H1 (cell line): ENCODE measurements at regions not wholly inside any gene's neighbourhood (a gene's known extent, or its start where the extent isn't known, plus 50 kb on each side); places are given as distances from the start of the nearest gene placed in this dataset.

Experiments
- CTCF ChIA-PET: fragments of 300-600 bp; sonication (Branson Sonifier 250); formaldehyde crosslinking; loops from one replicate; lab custom pipeline; 2021; ENCODE audit not compliant: partially characterized antibody; lab: Charles Lee
- POLR2A ChIA-PET: fragments of 300-600 bp; sonication (Branson Sonifier 250); formaldehyde crosslinking; loops from one replicate; lab custom pipeline; 2021; ENCODE audit warnings: inconsistent platforms; ENCODE audit not compliant: partially characterized antibody; lab: Charles Lee
- DNase-seq, 2 experiments: peaks; one replicate each; pipeline versions ENCODE4 v3.0.0 to v3.0.0-alpha.2; 2010 to 2022; ENCODE audit warnings: low spot score in 2 of 2, low read depth in 1 of 2, mixed read lengths in 1 of 2
- FAIRE-seq: peaks from 2 replicates; lab custom pipeline; 2011; peaks lifted over from hg19 to GRCh38; lab: Jason Lieb, UNC
- H2AFZ ChIP-seq: 2 replicates; pipeline ENCODE4 v1.8.1; 2012; ENCODE audit warnings: low read length, inconsistent platforms
- H2AK5ac ChIP-seq: 2 replicates; pipeline ENCODE4 v1.6.1; 2013; ENCODE audit warnings: low read depth, low read length
- H2BK120ac ChIP-seq: replicated peaks from 2 replicates; pipeline ENCODE3; 2013; ENCODE audit warnings: low read depth, low read length, inconsistent platforms
- H2BK12ac ChIP-seq: 2 replicates; pipeline ENCODE4 v1.6.1; 2013; ENCODE audit warnings: low read depth, low read length
- H2BK15ac ChIP-seq: 2 replicates; pipeline ENCODE4 v1.6.1; 2013; ENCODE audit warnings: low read length
- H2BK20ac ChIP-seq: 2 replicates; pipeline ENCODE4 v1.6.1; 2013; ENCODE audit warnings: low read length
- H2BK5ac ChIP-seq: 2 replicates; pipeline ENCODE4 v1.6.1; 2013; ENCODE audit warnings: low read depth, low read length
- H3K14ac ChIP-seq: 2 replicates; pipeline ENCODE4 v1.6.1; 2013; ENCODE audit warnings: inconsistent platforms; ENCODE audit not compliant: insufficient read length
- H3K18ac ChIP-seq: 2 replicates; pipeline ENCODE4 v1.6.1; 2013; ENCODE audit warnings: low read length; ENCODE audit errors: extremely low read depth
- H3K23ac ChIP-seq: 2 replicates; pipeline ENCODE4 v1.6.1; 2013; ENCODE audit warnings: inconsistent platforms; ENCODE audit not compliant: insufficient read length
- H3K23me2 ChIP-seq: 2 replicates; pipeline ENCODE4 v1.6.1; 2013; ENCODE audit warnings: low read depth, low read length
- H3K27ac ChIP-seq: 2 replicates; pipeline ENCODE4 v1.6.1; 2011; ENCODE audit warnings: low read depth, low read length, inconsistent platforms
- H3K27me3 ChIP-seq, 4 experiments: replicated peaks in 1 of 4; 1 replicate in 1 of 4; 2 replicates in 3 of 4; pipeline versions ENCODE4 v1.6.1 to v1.8.1; 2011 to 2013; ENCODE audit warnings: low read length in 3 of 4, mild to moderate bottlenecking in 3 of 4, inconsistent platforms in 2 of 4, mixed read lengths in 2 of 4, moderate library complexity in 1 of 4; ENCODE audit not compliant: control insufficient read depth in 3 of 4, insufficient read depth in 3 of 4; ENCODE audit errors: extremely low read depth in 1 of 4
- H3K36me3 ChIP-seq, 4 experiments: 2 replicates each; pipeline versions ENCODE4 v1.6.1 to v1.8.1; 2011 to 2013; ENCODE audit warnings: mild to moderate bottlenecking in 4 of 4, low read length in 3 of 4, moderate library complexity in 2 of 4, control low read depth in 1 of 4, inconsistent platforms in 1 of 4; ENCODE audit not compliant: insufficient read depth in 4 of 4, control insufficient read depth in 2 of 4
- H3K4ac ChIP-seq: replicated peaks from 2 replicates; pipeline ENCODE3; 2013; ENCODE audit warnings: low read length, low read depth, mixed read lengths, inconsistent platforms; ENCODE audit not compliant: insufficient read length
- H3K4me1 ChIP-seq, 4 experiments: replicated peaks in 1 of 4; 1 replicate in 1 of 4; 2 replicates in 3 of 4; pipeline versions ENCODE4 v1.6.1 to v1.8.1; 2011 to 2013; ENCODE audit warnings: low read length in 3 of 4, inconsistent platforms in 2 of 4, mixed read lengths in 1 of 4; ENCODE audit not compliant: insufficient read depth in 4 of 4, control insufficient read depth in 3 of 4
- H3K4me2 ChIP-seq, 2 experiments: 2 replicates each; pipeline versions ENCODE4 v1.6.1 to v1.8.1; 2011 to 2013; ENCODE audit warnings: low read depth in 2 of 2, low read length in 2 of 2, control low read depth in 1 of 2, inconsistent platforms in 1 of 2, mild to moderate bottlenecking in 1 of 2; ENCODE audit not compliant: insufficient read depth in 1 of 2
- H3K4me3 ChIP-seq, 4 experiments: fragments of 200-600, 300-600 bp in 1 of 4; sonication (generic), shearing (Covaris generic), sonication (Bioruptor Twin) in 1 of 4; 2 replicates each; pipeline versions ENCODE4 v1.5.1 to v1.8.1; 2011 to 2016; ENCODE audit warnings: low read length in 4 of 4, low read depth in 3 of 4, control low read depth in 2 of 4, inconsistent platforms in 2 of 4, mild to moderate bottlenecking in 2 of 4, mixed read lengths in 1 of 4, moderate library complexity in 1 of 4; ENCODE audit not compliant: insufficient read depth in 2 of 4; ENCODE audit errors: extremely low read depth in 1 of 4
- H3K56ac ChIP-seq: replicated peaks from 2 replicates; pipeline ENCODE3; 2013; ENCODE audit warnings: low read depth, mild to moderate bottlenecking, mixed read lengths, low read length, inconsistent platforms; ENCODE audit not compliant: insufficient read length
- H3K79me1 ChIP-seq: 2 replicates; pipeline ENCODE4 v1.6.1; 2013; ENCODE audit warnings: low read depth, low read length, control low read depth
- H3K79me2 ChIP-seq, 2 experiments: 2 replicates each; pipeline versions ENCODE4 v1.6.1 to v1.8.1; 2012 to 2013; ENCODE audit warnings: low read length in 2 of 2, mild to moderate bottlenecking in 2 of 2, inconsistent platforms in 1 of 2; ENCODE audit not compliant: insufficient read depth in 2 of 2, control insufficient read depth in 1 of 2
- H3K9ac ChIP-seq, 4 experiments: replicated peaks in 1 of 4; 1 replicate in 1 of 4; 2 replicates in 3 of 4; pipeline versions ENCODE4 v1.6.1 to v1.8.1; 2011 to 2013; ENCODE audit warnings: low read depth in 3 of 4, low read length in 3 of 4, control low read depth in 2 of 4, mild to moderate bottlenecking in 2 of 4, moderate library complexity in 2 of 4, inconsistent platforms in 1 of 4; ENCODE audit errors: extremely low read depth in 1 of 4
- H3K9me3 ChIP-seq, 2 experiments: 2 replicates each; pipeline versions ENCODE4 v1.6.1 to v1.8.1; 2012 to 2013; ENCODE audit warnings: mild to moderate bottlenecking in 2 of 2, moderate library complexity in 2 of 2, control low read depth in 1 of 2, inconsistent platforms in 1 of 2, low read depth in 1 of 2, low read length in 1 of 2, mixed read lengths in 1 of 2; ENCODE audit not compliant: insufficient read depth in 2 of 2
- H4K20me1 ChIP-seq, 2 experiments: replicated peaks in 1 of 2; 2 replicates each; pipeline versions ENCODE3 to v1.8.1; 2011 to 2013; ENCODE audit warnings: inconsistent platforms in 2 of 2, low read length in 2 of 2, mild to moderate bottlenecking in 1 of 2; ENCODE audit not compliant: insufficient read depth in 2 of 2, control insufficient read depth in 1 of 2
- H4K5ac ChIP-seq: 2 replicates; pipeline ENCODE4 v1.6.1; 2013; ENCODE audit warnings: low read length, low read depth, mixed read lengths, inconsistent platforms; ENCODE audit not compliant: insufficient read length
- H4K8ac ChIP-seq: 2 replicates; pipeline ENCODE4 v1.8.0; 2013; ENCODE audit warnings: mild to moderate bottlenecking, moderate library complexity, low read length, inconsistent platforms; ENCODE audit not compliant: insufficient read depth; ENCODE audit errors: extremely low read depth
- H4K91ac ChIP-seq: replicated peaks from 2 replicates; pipeline ENCODE3; 2013; ENCODE audit warnings: low read length, mixed read lengths, inconsistent platforms; ENCODE audit not compliant: insufficient read length
- BRCA1 ChIP-seq: IDR thresholded peaks from 2 replicates; pipeline ENCODE4 v1.6.1; 2012; ENCODE audit warnings: low read depth, low read length, improper control_type of control experiment
- CEBPB ChIP-seq: IDR thresholded peaks from 2 replicates; pipeline ENCODE4 v1.6.1; 2012; ENCODE audit warnings: low read depth, low read length
- EP300 ChIP-seq, 2 experiments: IDR thresholded peaks; 1 replicate in 1 of 2; 2 replicates in 1 of 2; pipeline ENCODE4 v1.6.1; 2011 to 2012; ENCODE audit warnings: low read depth in 2 of 2, low read length in 2 of 2, mild to moderate bottlenecking in 2 of 2, borderline replicate concordance in 1 of 2, inconsistent platforms in 1 of 2, moderate library complexity in 1 of 2
- EZH2 ChIP-seq: fragments of 200-600 bp; sonication (generic); IDR thresholded peaks from 2 replicates; pipeline ENCODE4 v1.7.1; 2012; ENCODE audit warnings: low read depth, mild to moderate bottlenecking, moderate library complexity, low read length, inconsistent platforms; ENCODE audit not compliant: severe bottlenecking
- RBBP5 ChIP-seq: IDR thresholded peaks from 2 replicates; pipeline ENCODE4 v1.7.1; 2012; ENCODE audit warnings: low read depth, mild to moderate bottlenecking, inconsistent platforms, low read length, moderate library complexity, borderline replicate concordance
- SIN3A ChIP-seq, 2 experiments: IDR thresholded peaks in 1 of 2; conservative IDR thresholded peaks in 1 of 2; 2 replicates each; pipeline ENCODE4 v1.6.1; 2011 to 2012; ENCODE audit warnings: low read length in 2 of 2, improper control_type of control experiment in 1 of 2, low read depth in 1 of 2, mild to moderate bottlenecking in 1 of 2
- WGBS, 2 experiments: shearing (Covaris generic) in 1 of 2; methylation state at CpG; one replicate each; pipeline versions ENCODE4 v1.1.6 to v1.1.7; 2013 to 2015; ENCODE audit warnings: low lambda C conversion rate in 2 of 2, mixed read lengths in 2 of 2, inconsistent platforms in 1 of 2, low coverage in 1 of 2, missing lambda C conversion rate in 1 of 2; ENCODE audit not compliant: insufficient replicate concordance in 2 of 2, insufficient coverage in 1 of 2, insufficient read length in 1 of 2; ENCODE audit errors: extremely low coverage in 1 of 2, missing lambda C conversion rate in 1 of 2; 5-methylcytosine and 5-hydroxymethylcytosine counted together

GRCh38 chr4:115272594-115272993, 159.2 kb upstream of the NDST4 start:
- H2AK5ac ChIP-seq = no peak overlapping the region
- H3K4me2 ChIP-seq = no peak overlapping the region
- no peaks in the 10 kb centered on the region for H3K79me2 ChIP-seq
- 94% methylated on average over 2 of the region's 2 CpGs; no CpG with 5 or more reads in 1 of the 2 experiments for WGBS, 2 experiments
- TF ChIP-seq EP300 (IDR thresholded peaks at IDR 0.05; ENCODE audit: borderline replicate concordance in 1 of 2, low read depth in 2 of 2, low read length in 2 of 2) = no peak
- TF ChIP-seq BRCA1 = no peak
- no peak for TF ChIP-seq EZH2
- TF ChIP-seq RBBP5 = no peak
- no peak for TF ChIP-seq CEBPB
- TF ChIP-seq SIN3A (conservative IDR thresholded peaks at IDR 0.05 in 1 of 2, IDR thresholded peaks at IDR 0.05 in 1 of 2; ENCODE audit: low read depth in 1 of 2, low read length in 2 of 2) = no peak
- no peak overlapping the region for H2BK12ac ChIP-seq
- no peaks in the 10 kb centered on the region for H3K36me3 ChIP-seq
- no peaks in the 10 kb centered on the region for H3K79me1 ChIP-seq
- H4K20me1 ChIP-seq = no peaks in the 10 kb centered on the region
- CTCF ChIA-PET = interaction anchor here (0.8 to 1.1 kb wide), 2 partner anchors 15 to 41 kb away, joined by 3 read pairs; no protein-coding TSS in a partner anchor
- no peak overlapping the region for H3K9ac ChIP-seq
- H3K18ac ChIP-seq = no peak overlapping the region
- no peaks in the 10 kb centered on the region for H3K23me2 ChIP-seq
- no peak overlapping the region for H2BK20ac ChIP-seq
- FAIRE-seq = no peak
- no peak overlapping the region for H4K8ac ChIP-seq
- POLR2A ChIA-PET = no interaction called here
- no peak for DNase-seq
- H2AFZ ChIP-seq = no peak overlapping the region
- H3K9me3 ChIP-seq = no peaks in the 10 kb centered on the region
- H2BK120ac ChIP-seq = no peak overlapping the region
- no peak overlapping the region for H3K27ac ChIP-seq
- H3K27me3 ChIP-seq = no peaks in the 10 kb centered on the region
- H3K23ac ChIP-seq = no peak overlapping the region
- H3K14ac ChIP-seq = no peak overlapping the region
- H4K5ac ChIP-seq = no peak overlapping the region
- H2BK15ac ChIP-seq = no peak overlapping the region
- H3K4me1 ChIP-seq = no peaks in the 10 kb centered on the region
- no peak overlapping the region for H3K56ac ChIP-seq
- no peak overlapping the region for H2BK5ac ChIP-seq
- no peak overlapping the region for H4K91ac ChIP-seq
- no peak overlapping the region for H3K4ac ChIP-seq
- H3K4me3 ChIP-seq = no peak overlapping the region
